DMS 273 (cell line): ENCODE measurements at regions not wholly inside any gene's neighbourhood (a gene's known extent, or its start where the extent isn't known, plus 50 kb on each side); places are given as distances from the start of the nearest gene placed in this dataset.
"Not testable (repeated sequence)": the region's sequence is repeated elsewhere in the genome, so short reads cannot be mapped to it uniquely, and the experiment has no call there.

Experiments used
- DNase-seq: peaks from one replicate; lab custom pipeline; 2025; ENCODE audit not compliant: unreplicated experiment; lab: John Stamatoyannopoulos, UW

DNA sequence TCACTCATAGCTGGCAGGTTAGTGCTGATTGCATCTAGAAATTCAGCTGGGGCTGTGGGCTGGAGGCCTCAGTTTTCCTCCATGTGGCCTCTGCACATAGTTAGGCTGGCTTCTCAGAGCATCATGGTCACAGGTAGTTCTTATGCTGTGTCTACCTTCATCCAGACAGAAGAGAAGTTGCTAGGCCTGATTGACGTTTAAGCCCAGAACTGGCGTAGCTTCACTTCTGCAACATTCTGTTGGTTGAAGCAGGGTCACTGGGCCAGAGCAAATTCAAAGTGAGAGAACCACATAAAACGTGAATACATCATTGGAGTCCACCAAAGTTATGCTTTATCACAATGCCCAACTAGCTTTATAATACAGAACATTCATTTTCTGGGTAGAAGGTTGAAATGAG is 116.0 kb downstream of the SPP2 start:
- DNase-seq: no peak

DNA sequence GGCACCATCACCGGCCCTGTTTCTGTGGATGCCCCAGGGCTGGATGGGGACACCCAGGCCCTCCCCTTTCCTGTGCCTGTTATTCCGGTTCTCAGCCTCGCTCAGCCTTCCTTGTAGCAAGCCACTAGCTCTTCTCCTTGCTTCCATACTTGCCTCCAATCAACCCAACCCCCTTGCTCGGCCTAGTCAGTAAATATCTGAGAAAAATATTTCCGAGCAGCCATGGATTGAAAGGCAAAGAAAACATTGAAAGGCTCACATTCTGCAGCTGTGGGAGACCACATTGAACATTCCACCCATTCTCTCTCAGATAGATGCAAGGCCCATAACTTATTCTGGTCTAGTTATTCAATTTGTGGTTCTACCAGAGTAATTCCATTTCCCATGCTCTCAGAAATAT is 114.9 kb downstream of the SPP2 start:
- DNase-seq: no peak

DNA sequence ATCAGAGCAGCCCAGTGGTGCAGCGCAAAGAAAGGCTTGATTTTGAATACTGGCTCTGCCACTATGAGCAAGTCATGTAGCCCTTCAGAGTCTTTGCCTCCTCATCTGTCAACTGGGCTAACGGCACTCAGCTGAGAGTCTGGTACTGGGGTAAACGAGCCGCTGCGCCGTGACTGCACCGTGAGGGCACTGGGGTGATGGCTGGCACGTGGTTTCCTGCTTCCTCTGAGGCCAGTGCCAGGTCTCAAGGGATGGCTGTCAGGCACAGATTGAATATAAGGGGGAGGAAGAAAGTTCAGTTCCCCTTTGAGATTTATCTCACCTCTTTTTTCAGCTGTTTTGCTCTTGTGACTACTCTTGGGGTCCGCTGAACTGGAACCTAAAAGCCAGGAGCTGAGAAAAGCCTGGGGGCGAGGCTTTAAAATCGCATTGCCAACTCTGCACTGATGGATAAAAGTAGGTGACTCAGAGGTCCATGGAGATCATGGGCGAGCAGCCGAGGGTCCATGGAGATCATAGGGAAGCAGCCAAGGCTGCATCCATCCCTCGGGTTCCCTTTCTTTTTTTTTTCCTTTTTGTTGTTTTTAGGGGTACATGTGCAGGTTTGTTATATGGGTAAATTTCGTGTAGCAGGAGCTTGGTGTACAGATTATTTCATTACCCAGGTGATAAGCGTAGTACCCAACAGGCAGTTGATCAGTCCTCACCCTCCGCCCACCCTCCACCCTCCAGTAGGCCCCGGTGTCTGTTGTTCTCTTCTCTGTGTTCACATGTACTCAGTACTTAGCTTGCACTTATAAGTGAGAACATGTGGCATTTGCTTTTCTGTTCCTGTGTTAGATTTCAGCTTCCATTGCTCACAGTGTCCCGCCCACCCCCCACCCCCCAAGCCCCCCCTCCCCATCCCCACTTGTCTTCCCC is 114.3 kb downstream of the SPP2 start:
- no peak for DNase-seq

DNA sequence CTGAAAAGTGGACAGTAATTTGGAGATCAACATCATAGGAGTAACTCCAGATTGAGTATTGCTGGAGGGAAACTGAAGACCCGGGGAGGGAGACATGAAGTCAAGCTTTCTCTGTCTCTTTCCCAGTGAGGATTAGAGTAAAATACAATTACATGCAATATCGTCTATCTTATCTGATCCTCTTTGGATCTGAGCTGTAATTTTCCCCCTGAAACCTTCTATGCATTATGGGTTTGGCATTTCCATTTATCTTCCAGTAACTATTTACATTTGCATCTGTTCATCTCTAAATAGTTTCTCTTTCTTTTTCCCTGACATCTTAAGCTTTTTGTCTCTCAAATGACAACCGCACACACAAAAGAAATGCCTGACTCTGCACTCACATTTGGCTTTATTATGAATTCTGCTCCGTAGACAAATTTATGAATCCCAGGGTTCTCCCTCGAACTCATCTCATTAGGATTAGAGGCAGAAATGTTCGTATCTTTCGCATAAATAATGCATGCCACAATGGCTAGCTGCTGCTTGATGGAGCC is 113.1 kb downstream of the SPP2 start:
- no peak for DNase-seq

DNA sequence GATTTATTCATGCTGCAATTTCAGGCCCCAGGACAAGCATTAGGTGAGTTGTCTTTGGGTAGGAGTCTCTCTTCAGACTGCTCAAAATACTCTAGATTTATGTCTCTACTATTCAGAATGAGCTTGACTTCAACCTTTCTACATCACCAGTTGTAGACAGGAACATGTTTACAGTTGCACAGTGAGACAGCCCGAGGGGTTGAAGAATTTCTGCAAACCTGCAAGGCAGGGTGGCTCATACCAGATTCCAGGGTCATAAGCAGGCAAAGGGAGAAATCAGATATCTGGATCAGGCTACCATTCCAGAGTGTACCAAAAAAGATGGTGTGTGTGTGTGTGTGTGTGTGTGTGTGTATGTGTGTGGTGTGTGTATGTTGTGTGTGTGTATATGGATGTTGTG is 112.4 kb downstream of the SPP2 start:
- DNase-seq: no peak

DNA sequence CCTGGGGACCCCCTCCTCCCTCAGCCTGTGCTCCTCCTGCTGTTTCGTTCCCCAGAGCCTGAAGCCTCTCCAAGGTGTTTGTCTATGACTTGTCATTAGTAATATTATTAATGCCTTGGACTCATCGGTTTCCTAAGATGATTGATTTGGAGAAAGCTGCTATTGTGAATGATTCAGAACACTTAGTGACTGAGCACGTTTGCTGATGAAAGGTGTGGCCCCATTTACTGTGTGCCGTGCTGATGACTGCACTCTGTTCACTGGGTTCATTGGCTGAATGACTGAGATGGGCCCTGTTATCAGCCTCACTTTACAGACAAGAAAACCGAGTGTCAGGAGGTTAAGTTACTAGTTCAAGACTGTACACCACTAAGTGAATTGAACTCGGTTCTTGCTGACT is 111.4 kb downstream of the SPP2 start:
- no peak for DNase-seq

DNA sequence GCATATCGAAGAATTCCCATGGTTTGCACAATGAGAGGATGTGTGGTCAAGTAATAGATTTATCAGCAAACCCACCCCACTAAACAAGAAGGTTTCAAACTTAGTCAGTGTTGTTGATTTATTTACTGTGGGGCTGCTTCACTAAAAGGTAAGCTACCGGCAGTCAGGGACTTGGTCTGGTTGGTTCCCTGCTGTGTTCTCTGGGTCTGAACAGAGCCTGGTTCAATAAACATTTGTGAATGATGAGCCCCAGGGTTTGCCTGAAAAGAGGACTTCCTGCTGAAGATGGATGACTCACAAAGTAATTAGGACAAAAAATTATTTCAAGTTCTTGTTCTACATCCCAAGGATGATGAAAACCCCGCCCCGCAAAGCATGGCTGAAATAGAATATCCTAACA is 108.3 kb downstream of the SPP2 start:
- DNase-seq: no peak

DNA sequence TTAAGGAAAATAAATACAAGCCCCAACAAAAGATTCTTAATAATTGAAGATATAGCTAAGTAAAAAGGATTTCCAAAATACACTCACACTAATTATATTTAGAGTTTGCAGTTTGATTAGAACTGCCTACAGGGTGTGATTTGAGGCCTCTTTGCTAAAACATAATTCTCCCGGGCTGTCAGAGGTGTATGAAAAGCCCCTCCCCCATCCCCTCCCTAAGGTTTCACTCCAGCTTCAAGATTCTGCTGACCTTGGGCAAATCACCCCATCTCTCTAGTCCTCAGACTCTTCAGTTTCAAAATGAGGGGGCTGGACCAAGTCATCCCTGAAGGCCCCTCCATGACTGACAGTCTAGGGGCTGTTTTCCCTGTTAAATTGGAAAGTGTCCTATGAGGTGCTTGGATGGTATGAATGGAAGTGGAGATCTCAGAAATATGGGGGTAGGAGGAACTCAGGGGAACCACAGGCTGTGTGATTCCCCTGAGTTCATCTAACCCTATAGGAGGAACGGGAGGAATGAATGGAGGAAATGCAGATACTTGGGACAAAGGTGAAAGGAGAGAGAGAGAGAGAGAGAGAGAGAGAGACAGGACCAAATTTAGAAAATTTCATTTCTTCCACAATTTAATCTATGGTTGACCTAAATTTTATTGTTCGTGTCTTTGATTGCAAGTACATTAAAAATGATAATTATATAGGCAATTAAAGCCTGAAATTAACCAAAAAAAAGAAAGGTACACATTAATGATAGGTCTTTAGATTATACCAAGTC is 107.5 kb downstream of the SPP2 start:
- DNase-seq: no peak

DNA sequence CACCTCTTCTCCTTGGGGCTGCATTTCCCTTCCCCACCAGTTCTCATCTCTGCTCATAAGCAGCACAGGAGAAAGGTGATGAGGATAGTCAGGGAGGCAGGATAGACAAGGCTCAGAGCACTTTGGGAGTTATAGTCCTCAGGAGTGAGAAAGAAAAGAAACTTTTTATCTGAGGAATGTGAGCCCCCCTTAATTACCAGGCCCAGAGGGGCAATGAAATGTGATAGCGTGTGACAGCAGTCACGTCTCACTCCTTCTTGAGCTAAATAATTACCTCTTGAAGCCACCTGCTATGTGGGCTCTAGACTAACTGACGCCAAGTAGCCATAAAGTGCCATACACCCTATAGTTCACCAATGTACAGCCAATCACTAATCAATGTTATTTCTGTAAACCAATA is 105.8 kb downstream of the SPP2 start:
- peak; percentile 35 for DNase-seq

DNA sequence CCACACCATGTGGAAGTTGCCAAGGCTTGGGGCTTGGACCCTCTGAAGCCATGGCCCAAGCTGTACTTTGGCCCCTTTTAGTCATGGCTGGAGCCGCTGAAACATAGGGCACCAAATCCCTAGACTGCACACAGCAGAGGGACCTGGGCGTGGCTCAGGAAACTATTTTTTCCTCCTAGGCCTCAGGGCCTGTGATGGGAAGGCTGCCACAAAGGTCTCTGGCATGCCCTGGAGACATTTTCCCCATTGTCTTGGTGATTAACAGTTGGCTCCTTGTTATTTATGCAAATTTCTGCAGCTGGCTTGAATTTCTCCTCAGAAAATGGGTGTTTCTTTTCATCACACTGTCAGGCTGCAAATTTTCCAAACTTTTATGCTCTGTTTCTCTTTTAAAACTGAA is 102.3 kb downstream of the SPP2 start:
- DNase-seq: not testable (repeated sequence)

DNA sequence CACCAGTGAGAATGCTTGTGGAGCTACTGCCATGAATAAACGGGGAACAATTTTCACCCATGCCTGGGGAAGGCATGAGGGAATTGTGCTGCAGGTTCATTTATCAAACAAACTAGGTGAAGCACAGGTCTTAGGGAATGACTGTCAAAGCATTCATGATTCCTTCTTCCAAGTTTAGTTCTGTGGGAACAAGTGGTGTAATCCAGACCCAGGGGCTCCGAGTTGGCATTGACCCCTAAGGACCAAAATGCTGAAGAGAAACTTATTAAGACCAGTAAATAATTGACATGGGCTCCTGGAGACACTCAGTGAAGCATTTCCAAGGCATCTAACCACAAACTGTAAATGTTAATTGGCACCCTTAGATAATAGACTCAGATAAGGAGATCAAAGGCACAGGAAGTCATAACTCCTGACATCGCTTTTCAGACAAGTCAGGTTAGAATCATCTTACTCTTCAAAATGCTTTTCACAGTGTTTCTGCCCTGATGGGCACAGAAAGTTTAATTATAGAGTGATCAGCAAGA is 96.9 kb downstream of the SPP2 start:
- no peak for DNase-seq

DNA sequence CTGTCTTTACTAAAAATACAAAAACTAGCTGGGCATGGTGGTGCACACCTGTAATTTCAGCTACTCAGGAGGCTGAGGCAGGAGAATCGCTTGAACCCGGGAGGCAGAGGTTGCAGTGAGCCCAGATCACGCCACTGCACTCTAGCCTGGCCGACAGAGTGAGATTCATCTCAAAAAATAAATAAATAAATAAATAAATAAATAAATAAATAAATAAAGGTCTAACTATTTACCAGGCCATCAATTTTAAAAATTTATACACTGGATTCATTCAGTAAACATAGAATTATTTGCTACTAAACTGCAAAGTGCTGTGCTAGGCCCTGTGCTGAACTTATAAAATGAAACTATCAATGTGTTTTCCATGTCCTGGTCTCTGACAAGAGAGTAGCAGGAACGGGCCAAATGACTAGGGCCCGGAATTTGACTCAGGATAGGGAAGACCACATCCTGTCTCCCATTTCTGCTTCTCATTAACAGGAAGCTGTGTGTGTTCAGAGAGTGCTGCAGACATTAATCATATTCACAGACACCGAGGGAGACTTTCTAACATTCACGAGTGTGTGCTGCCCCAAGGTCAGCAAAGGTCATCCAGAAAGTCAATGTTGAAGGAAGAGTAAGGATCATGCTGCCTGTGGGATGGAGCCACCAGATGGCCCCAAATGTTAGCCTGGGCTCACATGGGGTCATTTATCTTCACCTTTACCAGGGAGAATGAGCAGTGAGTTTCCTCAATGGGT is 95.8 kb downstream of the SPP2 start:
- DNase-seq: no peak

DNA sequence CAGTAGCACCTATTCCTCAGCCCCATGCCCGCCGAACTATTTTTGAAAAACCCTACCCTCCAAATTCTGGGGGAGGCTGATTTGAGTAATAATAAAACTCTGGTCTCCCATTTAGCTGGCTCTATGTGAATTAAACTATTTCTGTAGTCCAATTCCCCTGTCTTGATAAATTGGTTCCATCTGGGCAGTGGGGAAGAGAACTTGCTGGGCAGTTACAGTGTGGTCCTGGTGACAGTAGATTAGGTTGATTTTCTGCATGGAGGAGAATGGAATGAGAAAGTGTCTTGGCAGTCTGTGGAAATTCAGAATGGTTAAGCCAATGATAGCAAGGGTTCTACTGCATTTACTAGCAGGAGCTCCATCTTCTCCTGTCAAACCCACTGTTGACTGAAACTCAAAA is 95.0 kb downstream of the SPP2 start:
- DNase-seq: no peak

DNA sequence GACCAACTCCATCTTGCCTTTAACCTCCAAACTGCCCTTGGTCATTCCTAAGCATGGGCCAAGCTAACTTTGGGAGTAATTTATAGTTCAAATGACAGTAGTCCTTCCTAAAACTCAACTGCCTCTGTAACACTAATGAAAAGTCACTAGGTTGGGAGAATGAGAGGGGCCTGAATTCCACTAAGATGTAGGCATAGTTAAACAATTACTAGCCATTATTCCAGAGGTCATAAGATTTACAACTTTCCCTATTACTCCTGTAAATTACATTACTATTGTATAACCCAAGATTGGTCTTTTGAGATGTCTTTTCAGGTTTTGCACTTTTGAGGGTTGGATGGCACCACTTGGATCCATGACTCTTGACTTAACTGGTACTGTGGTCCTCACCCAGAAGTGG is 94.6 kb downstream of the SPP2 start:
- DNase-seq: no peak

DNA sequence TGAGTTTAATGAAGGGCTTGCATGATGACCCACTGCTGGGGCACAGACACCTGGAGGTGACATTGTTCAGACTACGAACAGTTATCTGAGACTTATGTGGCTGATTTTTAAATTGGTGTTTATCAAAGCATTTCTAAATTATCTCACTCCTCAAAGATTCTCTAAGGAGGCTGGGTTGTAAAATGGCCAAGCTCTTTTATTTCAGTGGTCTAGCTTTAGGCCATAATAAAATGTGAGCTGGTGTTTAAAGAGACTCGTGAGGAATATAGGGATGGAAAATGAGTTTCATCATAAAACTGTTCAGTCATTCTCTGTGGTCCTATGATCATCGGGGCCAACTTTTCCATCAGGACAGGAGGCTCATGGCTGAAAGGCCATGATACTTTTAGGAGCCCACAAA is 93.4 kb downstream of the SPP2 start:
- DNase-seq: no peak

DNA sequence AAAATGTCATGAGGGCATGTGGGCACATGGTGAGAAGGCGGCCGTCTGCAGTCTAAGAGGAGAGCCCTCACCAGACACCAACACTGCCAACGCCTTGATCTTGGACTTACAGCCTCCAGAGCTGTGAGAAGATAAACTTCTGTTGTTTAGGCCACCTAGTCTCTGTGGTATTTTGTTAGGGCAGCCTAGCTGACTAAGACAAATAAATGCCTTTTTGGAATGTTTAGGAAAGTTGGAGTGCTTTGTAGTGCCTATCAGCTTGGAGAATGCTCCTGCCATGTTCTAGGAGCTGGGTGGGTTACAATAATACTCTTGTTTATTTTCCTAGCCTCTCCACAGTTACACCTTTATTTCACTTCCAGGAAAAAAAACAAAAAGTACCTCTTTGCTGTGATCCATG is 92.0 kb downstream of the SPP2 start:
- DNase-seq: no peak

DNA sequence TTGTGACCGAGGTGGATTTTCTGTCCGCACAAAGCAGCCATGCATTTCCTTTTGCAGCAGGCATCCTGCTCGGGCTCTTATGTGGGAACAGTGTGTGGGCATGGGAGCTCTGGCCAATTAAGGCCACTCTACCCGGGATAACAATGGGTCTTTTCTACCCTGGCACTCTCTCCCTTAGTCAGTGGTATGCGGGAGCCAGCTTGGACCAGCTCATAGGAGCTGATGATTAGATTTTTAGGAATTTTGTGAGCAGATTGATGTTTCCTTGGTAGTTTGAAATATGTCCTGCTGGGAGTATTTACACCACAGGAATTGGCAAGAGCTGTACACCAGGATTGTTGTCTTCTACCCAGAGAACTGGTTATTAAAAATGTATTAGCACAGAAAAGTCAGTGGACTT is 89.3 kb downstream of the SPP2 start:
- DNase-seq: no peak

DNA sequence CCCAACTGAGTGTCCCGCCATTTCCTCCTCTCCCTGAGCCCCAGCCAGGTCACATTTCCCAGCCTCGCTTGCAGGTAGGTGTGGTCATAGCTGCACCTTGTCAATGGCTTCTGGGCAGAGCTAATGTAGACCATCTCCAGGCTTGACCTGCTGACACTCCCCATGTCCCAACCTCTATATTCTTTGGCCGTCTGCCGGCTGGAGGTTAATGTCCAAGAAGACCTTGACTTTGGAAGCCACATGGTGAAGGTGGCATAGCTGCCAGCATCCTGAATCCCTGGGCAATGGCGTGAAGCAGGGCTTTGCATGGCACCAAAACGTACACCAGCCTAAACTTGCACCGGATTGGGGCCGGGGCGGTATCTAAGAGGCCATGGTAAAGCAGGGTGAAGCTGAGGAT is 88.3 kb downstream of the SPP2 start:
- no peak for DNase-seq

DNA sequence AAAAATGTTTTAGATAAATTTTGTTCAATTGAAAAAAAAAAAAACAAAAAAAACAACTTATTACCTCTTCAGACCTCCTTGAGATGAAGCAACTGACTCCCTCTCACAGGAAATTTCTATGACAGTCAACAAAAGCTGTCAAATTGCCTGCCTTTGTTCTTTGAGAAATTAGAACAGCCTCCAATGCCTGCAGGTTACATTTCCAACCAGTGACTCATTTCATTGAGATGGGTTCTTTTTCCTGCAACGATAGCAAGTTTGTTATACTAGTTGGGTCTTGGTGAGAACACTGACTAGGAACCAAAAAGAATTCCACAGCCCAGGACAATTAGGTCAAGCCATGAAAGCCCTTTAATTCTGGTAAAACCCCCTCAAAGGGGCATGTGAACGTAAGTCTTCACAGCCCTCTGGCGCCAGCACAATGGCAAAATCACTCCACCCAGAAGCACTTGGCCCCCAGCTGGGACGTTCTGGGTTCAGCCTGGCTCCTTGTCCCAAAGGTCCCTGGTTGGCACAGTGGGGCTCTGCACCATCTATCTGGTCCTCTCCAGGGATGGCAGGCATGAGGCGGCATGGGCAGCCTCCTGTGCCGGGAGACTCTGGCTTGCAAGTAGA is 87.0 kb downstream of the SPP2 start:
- no peak for DNase-seq

DNA sequence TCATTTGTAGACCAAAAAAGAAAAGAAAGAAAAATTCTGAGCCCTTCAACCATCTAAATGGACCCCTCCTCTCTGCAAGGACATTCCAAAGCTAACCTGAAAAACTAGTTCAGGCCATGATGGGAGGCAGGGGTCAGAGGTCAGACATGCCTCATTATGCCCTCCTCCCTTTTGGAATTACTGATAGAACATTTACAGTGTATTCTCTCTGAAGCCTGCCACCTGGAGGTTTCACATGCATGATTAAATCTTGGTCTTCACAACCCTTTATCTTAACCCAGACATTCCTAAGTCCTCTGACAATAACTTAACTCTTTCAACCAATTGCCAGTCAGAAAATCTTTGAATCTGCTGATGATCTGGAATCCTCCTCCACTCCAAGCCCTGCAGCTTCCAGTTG is 86.0 kb downstream of the SPP2 start:
- DNase-seq: no peak

DNA sequence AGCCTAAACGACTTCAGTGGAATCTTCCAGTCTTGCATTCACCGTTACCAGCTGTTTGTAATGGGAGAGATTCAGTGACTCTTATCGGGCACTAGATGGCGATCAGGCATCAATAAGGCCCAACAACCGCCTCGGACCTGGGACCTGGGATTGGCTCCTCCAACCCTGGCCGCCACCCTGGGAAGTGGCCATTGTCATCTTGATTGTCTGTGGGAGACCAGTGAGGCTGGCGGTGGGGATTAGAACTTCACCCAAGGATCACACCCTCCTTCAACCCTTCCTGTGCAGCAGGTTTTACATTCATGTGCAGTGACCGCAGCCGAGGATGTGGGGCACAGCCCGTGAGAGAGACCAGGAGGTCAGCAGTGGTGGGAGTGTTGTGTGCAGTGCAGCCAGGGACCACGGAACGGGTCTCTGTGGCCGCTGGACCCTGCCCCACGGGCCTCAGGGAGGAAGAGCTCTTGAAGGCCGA is 85.3 kb downstream of the SPP2 start:
- peak; percentile 83 for DNase-seq
